ENCODE measurements at regions not wholly inside any gene's neighbourhood (a gene's known extent, or its start where the extent isn't known, plus 50 kb on each side); places are given as distances from the start of the nearest gene placed in this dataset.

DNA sequence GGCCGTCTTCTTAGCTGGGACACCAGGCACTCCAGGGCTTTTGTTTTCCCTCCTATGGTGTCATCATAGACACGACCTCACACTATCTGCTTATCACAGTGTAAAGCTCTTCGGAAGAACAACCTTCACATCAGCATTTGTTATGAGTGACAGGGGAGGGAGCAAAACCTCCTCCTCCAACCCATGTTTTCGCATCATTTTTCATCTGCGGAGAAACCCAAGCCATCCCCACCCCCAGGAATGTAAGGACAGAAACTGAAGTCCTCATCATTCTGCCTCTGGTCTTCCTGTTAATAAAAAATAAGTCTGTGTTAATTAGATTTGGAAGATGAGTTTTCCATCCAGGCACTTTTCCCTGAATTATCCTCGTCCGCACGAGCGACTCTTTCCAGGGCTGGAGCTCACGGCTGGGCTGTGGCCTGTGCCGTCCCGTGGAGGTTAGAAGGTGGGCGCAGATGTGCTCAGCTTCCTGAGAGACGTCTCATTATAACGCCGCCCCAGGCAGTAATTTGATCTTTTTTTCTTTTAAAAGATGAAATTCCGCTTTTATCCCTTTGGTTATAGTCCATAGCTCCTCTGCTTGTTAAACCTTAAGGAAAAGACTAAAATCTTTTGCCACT, 101.6 kb upstream of the TMEM18 start:
- no peak for DNase-seq

DNA sequence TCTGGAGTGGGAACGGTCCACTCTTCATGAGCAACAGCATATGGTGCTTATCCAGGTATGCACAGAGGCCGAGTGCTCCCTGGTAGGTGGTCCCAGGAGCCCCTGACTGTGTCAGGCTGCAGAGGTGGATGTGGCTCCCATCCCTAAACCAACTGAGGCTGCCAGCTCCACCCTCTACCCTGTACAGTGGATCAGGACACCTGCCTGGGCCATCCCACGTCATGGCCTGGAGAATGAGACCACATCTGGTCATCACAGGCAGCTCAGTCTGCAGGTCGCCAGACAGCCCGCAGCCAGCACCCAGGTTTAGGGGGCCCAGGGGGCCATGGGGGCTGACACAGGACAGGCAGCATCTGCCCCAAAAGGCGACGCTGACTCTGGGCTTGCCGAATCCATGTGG, 100.3 kb upstream of the TMEM18 start:
- DNase-seq = no peak

DNA sequence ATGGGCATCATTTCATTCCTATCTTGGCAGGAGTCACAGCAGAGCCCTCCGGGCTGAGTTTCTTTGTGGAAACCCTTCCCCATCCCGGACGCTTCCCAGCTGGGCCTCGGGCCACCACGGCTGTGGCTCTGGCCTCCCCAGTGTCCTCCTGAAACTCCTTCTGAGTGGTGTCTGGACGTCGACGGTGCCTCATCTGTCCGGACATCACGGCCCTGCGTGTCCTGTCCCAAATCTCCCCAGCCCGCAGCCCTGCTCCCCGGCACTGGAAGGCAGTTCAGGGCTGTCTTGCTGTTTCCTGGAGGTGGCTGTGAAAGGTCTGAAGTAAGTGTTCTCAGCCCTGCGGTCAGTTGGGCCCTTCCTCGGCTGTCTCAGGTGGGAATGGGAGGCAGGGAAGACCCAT, 99.8 kb upstream of the TMEM18 start:
- DNase-seq = no peak

DNA sequence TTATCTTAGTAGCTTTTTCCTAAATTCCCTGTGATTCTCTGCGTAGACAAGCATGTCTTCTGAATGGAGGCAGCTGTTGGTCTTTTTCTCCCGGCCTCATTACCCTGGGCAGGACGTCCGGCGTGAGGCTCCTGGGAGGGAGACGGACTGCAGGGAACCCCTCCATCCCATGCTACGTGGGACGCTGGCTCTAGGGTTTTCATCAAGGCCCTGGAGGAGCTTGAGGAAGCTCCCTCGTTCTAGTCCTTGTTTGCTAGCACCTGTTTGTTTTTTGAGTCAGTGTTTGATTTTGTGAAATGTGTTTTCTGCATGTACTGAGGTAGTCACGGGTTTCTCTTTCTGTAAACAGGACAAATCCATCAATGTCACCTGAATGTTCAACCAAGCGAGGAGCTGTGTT, 99.3 kb upstream of the TMEM18 start:
- no peak for DNase-seq

DNA sequence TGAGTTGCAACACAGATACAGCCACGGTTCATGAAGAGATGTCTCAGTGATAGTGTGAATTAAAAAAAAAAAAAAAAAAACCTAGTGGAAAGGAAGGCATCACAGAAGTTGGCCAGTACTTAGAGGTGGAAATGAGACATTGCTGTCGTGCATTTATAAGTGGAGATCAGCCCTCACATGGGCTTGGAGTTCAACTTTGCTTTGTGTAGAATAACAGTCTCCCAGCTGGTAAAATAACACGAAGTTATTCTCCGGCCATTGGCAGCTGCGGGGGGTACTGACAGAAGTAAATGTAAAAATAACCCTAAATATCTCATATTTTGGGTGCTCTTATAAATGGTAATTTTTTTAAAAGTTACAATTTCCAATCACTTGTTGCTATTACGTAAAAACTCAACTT, 98.8 kb upstream of the TMEM18 start:
- no peak for DNase-seq

DNA sequence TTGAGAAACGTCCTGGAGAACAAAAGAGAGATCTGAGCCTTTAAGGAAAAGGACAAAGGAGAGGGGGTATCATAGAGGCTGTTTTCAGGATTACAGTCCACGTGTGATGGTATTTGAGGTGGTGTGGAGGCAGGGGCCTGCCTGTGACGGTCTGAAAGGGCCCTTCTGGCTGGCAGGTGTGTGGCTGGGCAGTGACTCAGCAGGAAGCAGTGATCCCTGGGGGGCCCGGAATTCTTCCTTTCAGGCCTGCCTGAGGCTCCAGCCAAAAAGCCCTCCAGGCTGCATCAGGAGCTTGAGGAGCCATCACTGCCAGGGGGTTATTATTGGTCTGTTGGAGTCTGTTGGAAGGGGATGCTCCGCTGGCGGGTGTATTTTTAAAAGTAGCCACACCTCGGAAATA, 97.2 kb upstream of the TMEM18 start:
- no peak for DNase-seq

DNA sequence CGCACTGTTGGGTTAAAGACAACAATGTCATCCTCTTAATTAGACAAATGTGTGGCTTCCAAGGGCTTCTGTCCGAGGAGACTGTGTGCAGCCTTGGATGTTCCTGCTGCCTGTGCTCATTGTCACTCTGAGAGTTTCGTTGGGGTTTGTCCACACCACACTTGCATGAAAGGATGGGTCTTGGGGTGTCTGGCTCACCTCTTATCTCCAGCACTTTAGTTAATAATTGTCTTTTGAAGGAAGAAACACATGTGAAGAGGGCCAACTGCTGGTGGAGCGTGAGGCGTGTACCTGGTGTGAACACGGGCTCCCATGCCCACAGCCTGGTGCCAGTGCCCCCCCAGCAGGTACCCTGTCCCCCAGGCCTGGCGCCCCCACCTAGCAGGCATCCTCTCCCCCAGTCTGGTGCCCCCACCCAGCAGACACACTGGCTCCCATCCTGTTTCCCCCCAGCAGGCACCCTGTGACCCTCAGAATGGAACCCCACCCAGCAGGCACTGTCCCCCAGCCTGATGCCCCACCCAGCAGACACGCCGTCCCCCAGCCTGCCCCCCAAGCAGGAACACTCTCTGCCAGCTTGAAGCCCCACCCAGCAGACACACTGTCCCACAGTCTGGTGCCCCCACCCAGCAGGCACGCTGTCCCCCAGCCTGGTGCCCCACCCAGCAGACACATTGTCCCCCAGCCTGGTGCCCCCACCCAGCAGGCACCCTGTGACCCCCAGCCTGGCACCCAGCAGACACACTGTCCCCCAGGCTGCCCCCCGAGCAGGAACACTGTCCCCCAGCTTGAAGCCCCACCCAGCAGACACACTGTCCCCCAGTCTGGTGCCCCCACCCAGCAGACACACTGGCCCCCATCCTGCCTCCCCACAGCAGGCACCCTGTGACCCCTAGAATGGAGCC, 96.3 kb upstream of the TMEM18 start:
- no peak for DNase-seq

DNA sequence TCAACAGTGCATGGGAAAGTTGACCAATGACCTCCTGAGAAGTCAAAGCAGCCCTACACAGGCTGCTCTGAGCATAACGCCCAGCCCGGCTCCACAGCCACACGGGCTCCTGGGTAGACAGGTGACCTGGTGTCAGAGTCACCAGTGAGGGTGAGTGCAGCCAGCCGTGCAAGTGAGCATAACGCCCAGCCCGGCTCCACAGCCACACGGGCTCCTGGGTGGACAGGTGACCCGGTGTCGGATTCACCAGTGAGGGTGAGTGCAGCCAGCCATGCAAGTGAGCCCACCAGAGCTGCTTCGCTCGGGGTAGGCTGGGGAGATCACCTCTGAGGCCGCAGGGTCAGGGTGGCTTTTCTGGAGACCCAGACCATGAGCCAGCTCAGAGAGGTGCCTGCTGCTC, 94.3 kb upstream of the TMEM18 start:
- no peak for DNase-seq

DNA sequence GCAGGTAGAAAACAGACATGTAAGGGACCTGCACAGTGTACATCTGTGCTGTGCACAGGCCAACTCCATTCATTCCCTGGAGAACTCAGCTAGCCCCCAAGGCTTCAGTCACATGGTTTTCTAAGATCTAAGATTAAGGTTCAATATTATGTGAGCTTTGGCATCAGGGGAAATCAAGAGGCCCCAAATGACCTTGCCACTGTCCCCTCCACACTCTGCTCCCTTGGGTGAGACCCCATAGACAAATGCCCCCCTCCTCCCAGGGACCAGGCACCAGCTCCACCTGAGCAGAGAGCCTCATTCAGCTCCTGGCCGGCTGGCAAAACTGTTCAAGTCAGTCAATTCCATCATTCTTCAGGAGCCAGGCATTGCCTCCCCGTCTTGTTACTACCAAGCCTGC, 93.6 kb upstream of the TMEM18 start:
- DNase-seq = no peak

DNA sequence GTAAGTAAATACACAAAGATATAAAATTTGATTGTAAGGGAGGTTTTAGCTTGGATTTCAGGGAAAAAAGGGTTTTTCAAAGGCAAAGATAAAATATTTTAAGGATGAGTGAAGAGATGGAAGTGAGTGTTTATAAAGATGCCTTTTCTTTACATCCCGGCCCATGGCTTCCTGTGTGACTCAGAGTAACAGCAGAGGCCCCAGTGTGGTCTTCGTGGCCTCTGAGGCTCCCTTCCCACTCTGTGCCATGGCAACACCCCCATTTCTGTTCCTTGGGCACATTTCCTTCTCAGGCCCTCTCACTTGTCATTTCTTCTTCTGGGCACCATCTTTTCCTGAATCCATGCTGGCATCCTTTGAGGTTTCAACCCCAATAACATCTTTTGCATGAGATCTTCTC, 92.6 kb upstream of the TMEM18 start:
- peak; percentile 82 for DNase-seq

DNA sequence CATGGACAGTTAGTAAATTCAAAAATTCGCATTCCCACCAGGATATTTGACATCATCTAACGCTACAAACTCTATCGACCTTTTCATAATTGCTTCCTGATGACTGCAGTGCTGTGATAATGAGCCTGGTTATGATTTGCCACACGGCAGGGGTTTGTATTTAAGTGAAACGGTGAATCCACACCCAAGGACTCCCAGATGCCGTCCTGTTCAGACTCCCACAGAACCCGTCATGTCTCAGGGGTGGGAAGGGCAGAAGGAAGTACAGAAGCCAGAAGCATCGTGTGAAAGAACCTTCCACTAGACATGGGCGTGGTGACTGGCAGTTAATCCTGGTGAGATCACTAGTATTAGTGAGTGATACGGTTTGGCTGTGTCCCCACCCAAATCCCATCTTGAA, 91.2 kb upstream of the TMEM18 start:
- peak; percentile 48 for DNase-seq

DNA sequence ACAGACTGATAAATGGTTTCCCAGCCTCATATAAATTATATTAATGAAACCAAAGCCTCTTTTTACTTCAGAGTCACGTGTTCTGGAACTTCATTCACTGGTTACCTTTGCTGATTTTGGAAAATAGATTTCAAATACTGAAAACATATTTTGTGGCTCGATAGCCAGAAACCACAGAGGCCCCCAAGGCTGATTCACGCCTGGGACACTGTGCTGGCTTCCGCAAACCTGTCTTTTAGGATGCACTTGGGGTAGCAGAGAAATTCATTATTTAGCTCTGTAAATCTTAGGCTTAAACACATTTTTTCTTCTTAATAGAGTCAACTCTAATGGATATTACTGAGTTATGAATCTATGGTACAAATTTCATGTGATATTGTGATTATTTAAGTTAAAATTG, 90.7 kb upstream of the TMEM18 start:
- peak; percentile 48 for DNase-seq

DNA sequence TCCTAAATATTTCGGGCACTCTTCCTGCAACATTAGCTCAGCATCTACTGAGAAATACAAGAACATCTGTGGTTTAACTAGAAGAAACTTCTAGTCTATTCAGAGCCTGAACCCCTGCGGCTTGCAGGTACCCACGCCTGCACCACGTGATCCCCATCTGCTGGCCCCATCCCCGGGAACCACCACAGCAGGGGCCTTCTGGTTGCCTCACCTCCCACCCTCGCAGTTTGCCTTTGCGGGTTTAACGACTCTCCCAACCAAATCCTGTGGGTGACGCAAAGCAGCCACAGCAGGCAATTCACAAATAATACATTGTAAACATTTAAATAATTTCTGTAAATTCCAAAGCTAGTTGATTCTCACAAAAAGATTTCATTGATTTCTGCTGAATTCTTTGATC, 90.2 kb upstream of the TMEM18 start:
- DNase-seq = peak; percentile 88

DNA sequence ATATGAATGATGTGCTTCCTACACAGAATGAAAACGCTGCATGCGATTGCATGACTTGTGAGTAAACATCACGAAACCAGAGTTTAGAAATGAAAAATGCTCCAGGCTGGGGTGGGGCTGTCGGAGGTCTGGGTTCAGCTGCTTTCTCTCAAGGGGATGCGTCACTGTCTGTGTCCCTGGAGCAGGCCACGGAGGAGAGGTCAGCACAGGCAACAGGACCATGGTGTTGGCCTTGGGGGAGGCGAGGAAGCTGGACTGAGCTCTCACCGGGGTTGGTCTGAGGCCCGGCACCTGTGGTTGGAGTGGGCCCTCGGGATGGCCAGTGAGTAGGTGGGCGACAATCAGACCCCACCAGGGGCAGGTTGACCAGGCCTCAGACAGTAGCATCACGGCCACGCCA, 89.0 kb upstream of the TMEM18 start:
- no peak for DNase-seq

DNA sequence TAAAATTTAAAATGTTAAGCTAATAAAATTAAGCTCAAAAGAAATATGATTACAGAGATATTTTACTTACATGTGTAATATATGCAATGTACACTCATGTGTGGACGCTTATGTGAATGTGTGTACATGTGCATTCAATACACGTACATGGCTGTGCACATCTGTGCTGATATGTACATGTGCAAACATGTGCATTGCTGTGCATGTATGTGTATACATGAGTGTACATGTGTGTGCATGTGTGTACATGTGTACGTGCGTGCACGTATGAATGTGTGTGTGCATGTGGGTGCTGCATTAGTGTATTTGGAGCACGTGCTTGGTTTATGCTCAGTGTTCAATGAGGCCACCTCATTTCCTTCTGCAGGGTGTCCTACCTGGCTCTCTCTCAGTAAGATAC, 88.2 kb upstream of the TMEM18 start:
- no peak for DNase-seq

DNA sequence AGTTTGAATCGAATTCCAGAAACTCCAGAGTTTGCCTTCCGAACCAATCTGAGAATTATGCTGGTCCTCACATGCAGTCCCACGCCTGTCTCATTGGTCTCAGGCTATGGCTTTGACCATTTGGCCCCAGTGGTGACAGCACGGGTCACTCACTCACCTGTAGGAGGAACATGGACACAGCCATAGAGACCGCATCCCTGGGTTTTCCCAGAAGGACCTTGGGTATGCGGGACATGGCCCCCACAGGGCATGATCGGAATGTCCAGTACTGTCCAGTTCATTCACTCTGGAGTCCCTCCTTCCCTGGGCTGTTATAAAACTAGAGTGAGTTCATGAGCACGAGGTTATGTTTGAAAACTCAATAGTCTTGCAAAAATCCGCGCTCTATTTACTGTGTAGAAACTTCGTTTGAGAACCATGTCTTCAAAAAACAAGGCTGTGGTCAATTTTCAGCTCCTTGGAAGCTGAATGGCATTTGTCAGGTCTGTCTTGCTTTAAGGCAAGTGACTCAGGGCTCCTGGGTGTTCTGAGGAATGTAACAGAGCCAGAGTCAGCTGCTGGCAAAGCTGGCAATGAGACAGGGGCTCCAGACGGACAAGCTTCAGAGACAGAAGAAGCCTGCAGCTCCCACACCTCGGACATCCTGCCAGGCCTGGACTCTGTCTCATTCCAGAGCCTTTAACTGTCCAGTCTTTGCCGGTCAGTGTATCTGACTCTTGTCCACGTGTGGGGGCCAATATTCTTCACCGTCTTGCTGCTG, 86.7 kb upstream of the TMEM18 start:
- DNase-seq = no peak

DNA sequence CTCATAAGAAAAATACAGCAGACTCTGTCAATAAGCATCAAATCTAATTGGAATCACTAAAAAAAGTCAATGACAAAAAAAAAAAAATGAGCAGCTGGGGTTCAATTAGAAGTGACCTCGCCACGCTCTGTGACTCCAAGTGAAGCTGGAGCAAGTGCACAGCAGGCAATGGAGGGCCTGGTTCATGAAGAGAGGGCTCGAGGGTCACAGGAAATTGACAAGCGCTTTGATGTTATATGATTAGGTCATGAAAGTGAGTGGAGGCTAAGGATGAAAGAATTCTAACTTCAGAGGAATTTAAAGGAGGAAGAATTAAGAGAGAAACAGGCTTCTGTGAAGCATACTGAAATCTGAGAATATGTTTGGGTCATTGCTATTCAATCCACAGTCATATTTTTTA, 85.4 kb upstream of the TMEM18 start:
- DNase-seq = no peak

DNA sequence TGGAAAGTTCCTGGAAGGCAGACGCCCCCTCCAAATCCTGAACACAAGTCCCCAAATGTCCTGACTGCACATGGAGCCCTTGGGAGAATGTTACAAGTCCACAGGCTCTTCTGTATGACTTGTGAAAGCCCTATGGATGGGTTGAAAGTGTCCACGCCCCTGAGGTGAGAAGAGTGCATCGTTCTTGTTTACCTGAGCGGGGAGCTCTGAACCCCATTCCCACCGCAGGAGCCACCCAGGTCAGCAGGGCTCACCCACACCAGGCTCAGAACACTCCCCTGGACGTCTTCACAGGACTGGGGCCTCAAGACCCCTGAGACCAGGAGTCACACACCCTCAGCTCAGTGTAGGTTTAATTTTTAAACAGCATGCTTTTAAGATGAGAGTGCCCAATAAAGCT, 84.2 kb upstream of the TMEM18 start:
- no peak for DNase-seq

DNA sequence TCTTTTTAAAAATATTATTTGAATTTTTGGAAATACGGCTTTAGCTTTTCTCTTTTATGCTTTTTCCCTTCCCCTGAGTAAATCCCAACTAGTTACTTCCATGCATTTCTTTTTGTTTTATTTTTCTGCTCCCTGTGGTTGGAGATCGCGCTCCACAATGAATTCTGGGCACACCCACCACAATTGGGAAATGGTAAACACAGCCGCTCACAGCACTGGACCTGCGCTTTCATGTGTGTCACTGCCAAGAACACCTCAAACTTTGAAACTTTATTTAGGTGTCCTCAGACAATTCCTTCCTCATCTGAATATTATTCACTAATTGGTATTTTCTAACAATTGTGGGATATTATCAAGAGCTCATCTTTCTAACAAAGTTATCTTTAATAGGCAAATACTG, 82.8 kb upstream of the TMEM18 start:
- no peak for DNase-seq

DNA sequence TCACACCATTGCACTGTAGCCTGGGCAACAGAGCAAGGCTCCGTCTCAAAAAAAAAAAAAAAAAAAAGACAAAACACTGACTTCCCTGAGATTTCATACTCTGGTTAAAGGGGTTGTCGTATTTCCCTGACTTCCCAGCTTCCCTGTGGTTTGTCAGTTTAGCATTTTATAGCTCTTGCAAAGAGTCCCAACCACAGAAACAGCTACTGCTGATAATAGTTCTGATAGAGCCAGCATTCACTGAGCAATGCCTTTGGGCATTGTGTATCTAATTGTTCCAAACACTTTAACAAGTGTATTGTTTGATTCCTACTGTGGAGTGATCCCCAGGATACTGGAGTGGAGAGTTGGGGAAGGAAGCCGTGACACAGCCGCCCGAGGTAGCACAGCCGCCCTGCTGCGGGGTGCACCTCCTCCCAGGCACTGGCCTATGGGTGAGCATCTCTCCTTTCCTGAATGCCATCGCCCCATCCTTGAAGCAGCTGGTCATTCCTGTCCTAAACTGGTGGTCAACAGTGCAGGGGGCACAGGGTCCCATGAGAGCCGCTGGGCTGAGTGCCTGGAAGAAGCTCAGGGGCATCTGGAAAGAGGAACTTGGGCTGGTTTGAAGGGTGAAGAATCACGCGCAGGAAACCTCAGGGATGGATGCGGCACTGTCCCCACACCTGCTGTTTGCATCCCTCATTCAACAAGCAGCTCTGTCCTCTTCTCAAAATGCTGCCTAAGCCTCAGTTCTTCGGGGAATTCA, 81.0 kb upstream of the TMEM18 start:
- peak; percentile 55 for DNase-seq

DNA sequence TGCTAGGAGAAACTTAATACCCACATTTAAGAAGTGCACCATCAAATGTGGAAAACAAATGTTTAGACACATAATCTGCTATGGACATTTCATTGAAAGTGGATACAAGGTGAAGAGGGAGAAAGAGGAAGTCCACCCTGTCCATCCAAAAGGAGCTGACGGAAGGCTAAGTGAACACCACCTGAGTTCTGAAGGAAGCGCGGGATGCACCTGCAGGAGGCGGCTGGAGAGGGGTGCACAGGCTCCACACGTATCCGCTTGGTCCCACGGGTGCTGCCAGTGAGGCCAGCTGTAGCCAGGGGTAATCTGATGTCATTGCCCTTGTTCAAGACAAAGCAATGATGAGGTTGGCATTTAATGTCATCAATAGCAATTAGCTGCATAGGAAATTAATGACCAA, 75.9 kb upstream of the TMEM18 start:
- no peak for DNase-seq

DNA sequence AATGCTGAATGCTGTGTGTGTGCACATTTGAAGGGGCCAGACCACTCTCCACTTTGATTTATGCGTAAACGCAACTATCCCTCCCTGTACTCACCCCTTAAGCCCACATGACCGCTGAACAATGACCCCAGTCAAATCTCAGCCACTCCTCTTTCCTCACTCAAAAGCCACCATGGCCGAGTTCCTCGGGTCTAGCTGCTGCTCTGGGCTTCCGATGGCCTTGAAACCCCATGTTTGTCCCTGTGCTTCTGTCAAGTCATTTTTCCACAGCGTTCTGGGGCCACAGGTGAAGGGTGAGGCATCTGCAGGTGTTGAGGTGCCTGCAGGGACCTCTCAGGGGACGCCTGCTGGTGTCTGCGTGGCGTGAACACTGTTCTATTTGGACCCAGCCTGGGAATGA, 74.3 kb upstream of the TMEM18 start:
- DNase-seq = no peak

DNA sequence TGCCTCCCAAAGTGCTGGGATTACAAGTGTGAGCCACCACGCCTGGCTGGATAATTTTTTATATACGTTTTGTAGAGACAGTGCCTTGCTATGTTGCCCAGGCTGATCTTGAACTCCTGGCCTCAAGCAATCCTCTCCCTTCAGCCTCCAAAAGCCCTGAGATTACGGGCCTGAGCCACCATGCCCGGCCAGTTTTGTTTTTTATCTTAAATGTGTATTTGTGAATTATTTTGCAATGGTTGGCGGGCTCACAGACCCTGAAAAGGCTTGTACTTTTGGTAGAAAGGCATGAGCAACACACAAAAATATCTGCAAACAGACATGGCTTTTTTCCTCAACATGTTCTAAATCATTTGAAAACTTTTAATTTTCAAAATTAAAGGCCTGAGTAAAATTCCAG, 73.4 kb upstream of the TMEM18 start:
- no peak for DNase-seq
